HG03175 (cell line): ENCODE measurements at regions not wholly inside any gene's neighbourhood (a gene's known extent, or its start where the extent isn't known, plus 50 kb on each side); places are given as distances from the start of the nearest gene placed in this dataset.

Experiments used
- ATAC-seq: cut with Tn5 transposase; IDR thresholded peaks from one replicate; pipeline ENCODE4 v1.9.1; 2021; ENCODE audit warnings: mild to moderate bottlenecking, moderate library complexity; ENCODE audit not compliant: unreplicated experiment

DNA sequence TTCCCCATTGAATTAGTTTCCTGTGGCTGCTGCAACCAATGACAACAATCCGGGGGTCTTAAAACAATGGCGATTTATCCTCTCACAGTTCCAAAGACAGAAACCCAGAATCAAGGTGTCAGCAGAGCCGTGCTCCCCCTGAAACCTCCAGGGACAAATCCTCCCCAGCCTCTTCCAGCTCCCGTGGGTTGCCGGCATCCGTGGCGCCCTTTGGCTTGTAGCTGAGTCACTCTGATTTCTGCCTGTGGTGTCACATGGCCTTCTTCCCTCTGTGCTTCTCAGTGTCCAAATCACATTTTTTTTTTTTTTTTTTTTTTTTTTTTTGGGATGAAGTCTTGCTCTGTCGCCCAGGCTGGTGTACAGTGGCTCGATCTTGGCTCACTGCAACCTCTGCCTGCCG is 64.5 kb upstream of the STX18 start:
- no peak for ATAC-seq

GRCh38 chr4:4605849-4606248 is 64.0 kb upstream of the STX18 start:
- no peak for ATAC-seq

- ATAC-seq, result no peak
These were observed 61.7 kb upstream of the STX18 start for GRCh38 chr4:4603592-4603991.

- ATAC-seq, result no peak
These were observed 61.2 kb upstream of the STX18 start for GRCh38 chr4:4603067-4603466.

GRCh38 chr4:4602468-4602867 is 60.6 kb upstream of the STX18 start:
- ATAC-seq, result no peak

DNA sequence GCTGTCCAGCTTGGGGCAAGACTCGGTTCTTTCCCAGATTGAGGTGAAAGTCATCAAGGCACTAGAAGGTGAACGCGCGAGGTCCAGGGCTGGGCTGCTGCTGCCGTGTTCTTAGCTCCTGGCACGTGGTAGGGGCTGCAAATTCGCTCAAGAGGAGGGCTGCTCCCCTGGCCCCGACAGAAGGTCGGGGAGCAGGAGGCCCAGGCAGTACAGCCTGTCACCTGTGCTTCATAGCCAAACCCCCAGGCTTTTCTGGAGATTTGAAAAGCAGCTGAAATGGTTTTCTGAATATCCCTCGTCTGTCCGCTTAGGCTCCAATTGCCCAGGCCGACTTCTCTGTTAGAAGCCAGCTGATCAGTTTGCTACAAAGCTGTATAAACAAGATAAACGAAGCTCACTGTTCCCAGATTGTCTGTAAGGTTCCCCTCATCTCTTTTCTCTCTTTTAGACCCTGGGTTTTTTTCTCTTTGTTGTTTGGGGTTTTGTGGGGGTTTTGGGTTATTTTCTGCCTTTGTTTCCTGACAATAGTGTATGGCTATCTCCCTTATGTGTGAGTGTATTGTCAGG is 60.0 kb upstream of the STX18 start:
- ATAC-seq, result no peak

DNA sequence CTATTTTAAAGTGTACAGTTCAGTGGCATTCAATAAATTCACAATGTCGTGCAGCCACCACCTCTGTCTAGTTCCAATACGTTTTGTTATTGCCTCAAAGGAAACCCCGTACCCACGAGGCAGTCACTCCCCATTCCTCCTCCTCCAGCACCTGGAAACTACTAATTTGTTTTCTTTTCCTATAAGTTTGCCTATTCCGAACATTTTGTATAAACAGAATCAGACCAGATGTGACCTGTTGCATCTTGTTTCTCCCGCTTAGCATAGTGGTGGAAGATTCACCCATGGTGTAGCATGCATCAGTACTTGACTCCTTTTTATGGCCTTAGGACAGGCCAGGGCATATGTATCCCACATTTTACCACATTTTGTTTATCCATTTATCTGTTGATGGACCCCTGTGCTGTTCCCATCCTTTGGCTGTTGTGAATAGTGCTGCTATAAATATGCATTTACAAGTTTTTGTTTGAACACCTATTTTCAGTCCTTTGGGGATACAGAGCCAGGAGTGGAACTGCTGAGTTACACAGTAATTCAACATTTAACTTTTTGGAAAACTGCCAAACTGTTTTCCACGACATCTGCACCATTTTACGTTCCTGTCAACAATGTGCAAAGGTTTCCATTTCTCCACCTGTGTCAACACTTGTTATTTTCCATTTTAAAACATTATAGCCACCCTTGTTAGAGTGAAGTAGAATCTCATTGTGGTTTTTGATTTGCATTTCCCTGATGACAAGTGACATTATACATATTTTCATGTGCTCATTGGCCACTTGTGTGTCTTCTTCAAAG is 57.8 kb upstream of the STX18 start:
- no peak for ATAC-seq

GRCh38 chr4:4598851-4599411 is 57.1 kb upstream of the STX18 start:
- no peak for ATAC-seq

DNA sequence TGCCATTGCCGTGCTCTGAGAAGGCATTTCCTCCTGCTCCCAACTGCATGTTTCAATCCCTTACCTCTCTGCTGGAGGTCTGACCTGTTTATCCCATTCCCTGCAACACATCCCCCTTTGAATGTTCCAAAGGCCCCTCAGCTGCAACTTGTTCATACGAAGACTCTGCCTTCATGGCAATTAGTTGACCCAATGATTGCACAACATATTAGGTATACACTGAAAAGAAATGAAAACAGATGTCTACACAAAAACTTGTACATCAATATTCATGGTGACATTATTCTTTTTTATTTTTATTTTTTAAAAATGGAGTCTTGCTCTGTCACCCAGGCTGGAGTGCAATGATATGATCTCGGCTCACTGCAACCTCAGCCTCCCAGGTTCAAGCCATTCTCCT is 54.9 kb upstream of the STX18 start:
- ATAC-seq, result no peak

DNA sequence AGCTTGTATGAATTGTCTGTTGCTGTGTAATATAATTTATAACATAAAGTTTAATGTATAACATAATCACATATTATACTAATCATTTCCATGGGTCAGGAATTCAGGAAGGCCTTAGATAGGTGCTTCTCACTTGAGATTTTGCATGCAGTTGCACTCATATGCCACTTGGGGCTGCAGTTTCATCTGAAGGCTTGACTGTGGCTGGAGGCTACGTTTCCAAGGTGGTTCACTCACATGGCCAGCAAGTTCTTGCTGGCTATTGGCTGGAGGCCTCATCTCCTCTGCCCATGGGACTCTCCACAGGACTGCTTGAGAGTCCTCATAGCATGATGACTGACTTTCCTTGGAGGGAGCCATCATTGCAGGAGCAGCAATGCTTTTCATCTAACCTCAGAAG is 53.4 kb upstream of the STX18 start:
- ATAC-seq, result no peak

DNA sequence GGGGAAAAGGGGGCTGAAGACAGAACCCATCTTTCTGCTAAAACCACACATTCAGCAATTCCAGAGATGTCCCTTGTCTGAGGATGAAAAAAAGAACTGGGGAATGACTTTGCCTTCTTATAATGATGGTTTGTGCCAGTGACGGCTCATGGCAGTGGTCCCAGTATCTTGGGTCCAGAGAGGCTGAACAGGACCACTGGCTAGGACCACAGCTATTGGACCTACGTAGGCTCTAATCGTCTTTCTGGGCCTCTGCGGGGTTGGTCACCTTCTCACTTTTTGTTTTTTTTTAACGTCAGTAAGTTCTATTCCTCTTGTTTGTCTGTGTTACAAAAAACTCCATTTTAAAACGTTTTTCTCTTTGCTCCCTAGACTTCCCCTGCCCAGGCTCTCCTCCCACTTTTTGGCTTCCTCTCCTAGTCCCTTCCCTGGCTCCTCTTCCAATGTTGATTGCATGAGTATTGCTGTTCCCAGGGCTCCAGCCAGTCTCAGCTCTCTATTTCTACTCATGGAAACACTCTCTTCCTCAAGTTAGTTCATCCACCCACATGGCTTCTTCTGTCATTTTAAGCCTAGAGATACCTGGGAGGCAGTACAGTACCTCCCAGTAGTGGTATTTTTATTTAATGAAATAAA is 52.6 kb upstream of the STX18 start:
- no peak for ATAC-seq

DNA sequence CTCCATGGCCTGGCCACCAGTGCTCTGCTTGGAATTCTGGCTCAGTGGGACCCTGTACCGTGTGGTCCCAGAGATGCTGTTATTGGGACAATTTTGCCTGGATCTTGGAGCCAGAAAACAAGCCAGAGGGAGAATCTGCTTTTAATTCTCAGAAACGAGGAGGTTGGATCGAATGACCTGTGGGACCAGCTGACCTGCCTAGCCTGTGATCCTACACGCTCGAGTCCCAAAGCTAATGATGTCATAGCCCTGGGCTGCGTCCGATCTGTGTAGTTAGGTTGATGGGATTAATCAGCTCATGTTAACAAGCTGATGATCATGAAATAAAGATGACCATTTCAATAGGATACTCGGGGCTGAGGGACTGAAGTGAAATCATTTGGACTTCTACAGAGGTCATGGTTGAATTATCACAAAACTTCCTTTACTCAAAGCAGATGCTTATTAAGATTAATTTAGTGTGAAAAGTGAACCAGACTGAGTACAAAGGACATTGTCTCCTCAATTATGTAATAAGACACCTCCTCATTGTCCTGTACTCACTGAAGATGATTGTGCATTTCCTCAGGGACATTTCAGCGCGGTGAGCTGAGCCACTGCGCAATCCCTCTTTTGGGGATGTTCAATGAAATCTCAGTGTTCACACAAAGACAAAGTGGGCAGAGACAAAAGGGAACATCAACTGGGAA is 51.9 kb upstream of the STX18 start:
- ATAC-seq, result no peak

DNA sequence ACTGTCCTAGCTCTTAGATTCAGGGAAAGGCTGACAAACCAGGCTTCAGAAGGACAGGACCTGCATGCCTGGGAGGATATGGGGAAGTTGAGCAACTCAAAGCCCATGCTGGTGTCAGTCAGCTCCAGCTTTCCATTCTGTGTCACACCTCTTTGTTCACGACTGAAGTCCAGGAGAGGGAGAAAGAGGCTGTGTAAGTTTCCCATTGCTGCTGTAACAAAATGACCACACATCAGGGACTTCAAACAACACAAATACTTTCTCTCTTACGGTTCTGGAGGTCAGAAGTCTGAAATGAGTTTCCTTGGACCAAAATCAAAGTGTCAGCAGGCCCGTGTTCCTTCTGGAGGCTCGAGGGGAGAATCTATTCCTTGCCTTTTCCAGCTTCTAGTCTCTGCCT is 50.6 kb upstream of the STX18 start:
- ATAC-seq, result no peak
